ENCODE measurements at regions not wholly inside any gene's neighbourhood (a gene's known extent, or its start where the extent isn't known, plus 50 kb on each side); places are given as distances from the start of the nearest gene placed in this dataset.
A peak's percentile ranks its signal among the peaks of the same experiment; 100 is the strongest.
"Not testable (repeated sequence)": the region's sequence is repeated elsewhere in the genome, so short reads cannot be mapped to it uniquely, and the experiment has no call there.

GRCh38 chr7:65216469-65216868, 157.2 kb upstream of the ZNF92 start:
- Histone ChIP-seq H3K9me3 (ENCODE audit: insufficient read depth, low read depth, low read length) (no peaks in the 10 kb centered on the region), H3K9me2 (replicated peaks; ENCODE audit: low read depth, low read length) (no peaks in the 10 kb centered on the region), H3K4me1 (ENCODE audit: insufficient read depth, low read length, poor library complexity, severe bottlenecking) (no peaks in the 10 kb centered on the region), H3K4me3 (ENCODE audit: low read length, poor library complexity, severe bottlenecking) (no peak overlapping the region), H3K4me2 (ENCODE audit: low read depth, low read length, poor library complexity, severe bottlenecking) (no peak overlapping the region), H3K36me3 (ENCODE audit: insufficient read depth, low read length) (no peaks in the 10 kb centered on the region), H4K20me1 (ENCODE audit: insufficient read depth, low read length, poor library complexity, severe bottlenecking) (no peaks in the 10 kb centered on the region), H3K27me3 (ENCODE audit: insufficient read depth, low read length, poor library complexity, severe bottlenecking) (no peaks in the 10 kb centered on the region), H3K9ac (ENCODE audit: low read depth, low read length, poor library complexity, severe bottlenecking) (no peak overlapping the region), H3K79me2 (ENCODE audit: insufficient read depth, low read length) (no peaks in the 10 kb centered on the region), H2AFZ (ENCODE audit: low read length) (peak overlapping the region; percentile 54; the same call in 1 of the 2 replicates), H3F3A (ENCODE audit: low read depth) (no peaks in the 10 kb centered on the region)
- peak; percentile 75 for TF ChIP-seq CTCF (conservative IDR thresholded peaks at IDR 0.05; ENCODE audit: low read length)
- no peak for TF ChIP-seq EZH2phosphoT487 (IDR thresholded peaks at IDR 0.05; ENCODE audit: borderline replicate concordance)

- not testable (repeated sequence) for H3K9me3 ChIP-seq (ENCODE audit: insufficient read depth, low read depth, low read length); H4K20me1 ChIP-seq (ENCODE audit: insufficient read depth, low read length, poor library complexity, severe bottlenecking); H3K79me2 ChIP-seq (ENCODE audit: insufficient read depth, low read length)
Measured at GRCh38 chr7:65213260-65213659, 160.4 kb upstream of the ZNF92 start.

GRCh38 chr7:65199221-65199620, 174.4 kb upstream of the ZNF92 start:
- H3K4me3 ChIP-seq (ENCODE audit: low read length, poor library complexity, severe bottlenecking); H3K4me1 ChIP-seq (ENCODE audit: insufficient read depth, low read length, poor library complexity, severe bottlenecking); H3K9me2 ChIP-seq (replicated peaks; ENCODE audit: low read depth, low read length); H3K9ac ChIP-seq (ENCODE audit: low read depth, low read length, poor library complexity, severe bottlenecking); H3F3A ChIP-seq (ENCODE audit: low read depth); H3K79me2 ChIP-seq (ENCODE audit: insufficient read depth, low read length); H3K36me3 ChIP-seq (ENCODE audit: insufficient read depth, low read length); H4K20me1 ChIP-seq (ENCODE audit: insufficient read depth, low read length, poor library complexity, severe bottlenecking); H3K4me2 ChIP-seq (ENCODE audit: low read depth, low read length, poor library complexity, severe bottlenecking); H3K27me3 ChIP-seq (ENCODE audit: insufficient read depth, low read length, poor library complexity, severe bottlenecking); H2AFZ ChIP-seq (ENCODE audit: low read length); H3K9me3 ChIP-seq (ENCODE audit: insufficient read depth, low read depth, low read length): not testable (repeated sequence)

More at GRCh38 chr7:65213260-65213659, 160.4 kb upstream of the ZNF92 start:
- H3K4me2 ChIP-seq (ENCODE audit: low read depth, low read length, poor library complexity, severe bottlenecking); H3K9ac ChIP-seq (ENCODE audit: low read depth, low read length, poor library complexity, severe bottlenecking); H2AFZ ChIP-seq (ENCODE audit: low read length); H3K27me3 ChIP-seq (ENCODE audit: insufficient read depth, low read length, poor library complexity, severe bottlenecking); H3K4me1 ChIP-seq (ENCODE audit: insufficient read depth, low read length, poor library complexity, severe bottlenecking); H3K4me3 ChIP-seq (ENCODE audit: low read length, poor library complexity, severe bottlenecking); H3K36me3 ChIP-seq (ENCODE audit: insufficient read depth, low read length); H3F3A ChIP-seq (ENCODE audit: low read depth); H3K9me2 ChIP-seq (replicated peaks; ENCODE audit: low read depth, low read length): not testable (repeated sequence)

GRCh38 chr7:65193334-65194058, 180.2 kb upstream of the ZNF92 start:
- not testable (repeated sequence) for H3F3A ChIP-seq (ENCODE audit: low read depth); H4K20me1 ChIP-seq (ENCODE audit: insufficient read depth, low read length, poor library complexity, severe bottlenecking); H3K4me2 ChIP-seq (ENCODE audit: low read depth, low read length, poor library complexity, severe bottlenecking); H3K9me3 ChIP-seq (ENCODE audit: insufficient read depth, low read depth, low read length); H3K4me1 ChIP-seq (ENCODE audit: insufficient read depth, low read length, poor library complexity, severe bottlenecking); H3K9me2 ChIP-seq (replicated peaks; ENCODE audit: low read depth, low read length); H2AFZ ChIP-seq (ENCODE audit: low read length); H3K4me3 ChIP-seq (ENCODE audit: low read length, poor library complexity, severe bottlenecking); H3K36me3 ChIP-seq (ENCODE audit: insufficient read depth, low read length); H3K9ac ChIP-seq (ENCODE audit: low read depth, low read length, poor library complexity, severe bottlenecking); H3K27me3 ChIP-seq (ENCODE audit: insufficient read depth, low read length, poor library complexity, severe bottlenecking); H3K79me2 ChIP-seq (ENCODE audit: insufficient read depth, low read length)

- not testable (repeated sequence) for H3K4me3 ChIP-seq (ENCODE audit: low read length, poor library complexity, severe bottlenecking); H3K79me2 ChIP-seq (ENCODE audit: insufficient read depth, low read length); H3K9me2 ChIP-seq (replicated peaks; ENCODE audit: low read depth, low read length); H3K9ac ChIP-seq (ENCODE audit: low read depth, low read length, poor library complexity, severe bottlenecking); H2AFZ ChIP-seq (ENCODE audit: low read length); H3K4me2 ChIP-seq (ENCODE audit: low read depth, low read length, poor library complexity, severe bottlenecking); H3K9me3 ChIP-seq (ENCODE audit: insufficient read depth, low read depth, low read length); H4K20me1 ChIP-seq (ENCODE audit: insufficient read depth, low read length, poor library complexity, severe bottlenecking); H3F3A ChIP-seq (ENCODE audit: low read depth); H3K27me3 ChIP-seq (ENCODE audit: insufficient read depth, low read length, poor library complexity, severe bottlenecking); H3K4me1 ChIP-seq (ENCODE audit: insufficient read depth, low read length, poor library complexity, severe bottlenecking); H3K36me3 ChIP-seq (ENCODE audit: insufficient read depth, low read length)
Measured at GRCh38 chr7:65177041-65177440, 170.6 kb upstream of the ERV3-1 start.

- not testable (repeated sequence) for H3F3A ChIP-seq (ENCODE audit: low read depth); H3K9me2 ChIP-seq (replicated peaks; ENCODE audit: low read depth, low read length); H3K9ac ChIP-seq (ENCODE audit: low read depth, low read length, poor library complexity, severe bottlenecking); H3K9me3 ChIP-seq (ENCODE audit: insufficient read depth, low read depth, low read length); H3K4me1 ChIP-seq (ENCODE audit: insufficient read depth, low read length, poor library complexity, severe bottlenecking); H3K79me2 ChIP-seq (ENCODE audit: insufficient read depth, low read length); H3K36me3 ChIP-seq (ENCODE audit: insufficient read depth, low read length); H2AFZ ChIP-seq (ENCODE audit: low read length); H3K4me2 ChIP-seq (ENCODE audit: low read depth, low read length, poor library complexity, severe bottlenecking); H3K4me3 ChIP-seq (ENCODE audit: low read length, poor library complexity, severe bottlenecking); H4K20me1 ChIP-seq (ENCODE audit: insufficient read depth, low read length, poor library complexity, severe bottlenecking); H3K27me3 ChIP-seq (ENCODE audit: insufficient read depth, low read length, poor library complexity, severe bottlenecking)
Measured at GRCh38 chr7:65150105-65150504, 143.6 kb upstream of the ERV3-1 start.
